GOT3 (cell line): ENCODE measurements at regions not wholly inside any gene's neighbourhood (a gene's known extent, or its start where the extent isn't known, plus 50 kb on each side); places are given as distances from the start of the nearest gene placed in this dataset.

ENCODE experiments used
- DNase-seq: peaks from one replicate; lab custom pipeline; 2025; ENCODE audit warnings: mixed read lengths; lab: John Stamatoyannopoulos, UW

- DNase-seq: no peak
Observed at GRCh38 chr13:104431895-104432294, 1365.7 kb upstream of the SLC10A2 start.

- no peak for DNase-seq
Observed at GRCh38 chr13:104426435-104426834, 1360.2 kb upstream of the SLC10A2 start.

- DNase-seq: no peak
Observed at GRCh38 chr13:104422668-104423067, 1356.5 kb upstream of the SLC10A2 start.

GRCh38 chr13:104416973-104417372 lies 1350.8 kb upstream of the SLC10A2 start:
- DNase-seq: no peak

GRCh38 chr13:104414771-104415170 lies 1348.6 kb upstream of the SLC10A2 start:
- DNase-seq: no peak

- no peak for DNase-seq
Observed at GRCh38 chr13:104414181-104414580, 1348.0 kb upstream of the SLC10A2 start.

- no peak for DNase-seq
Observed at GRCh38 chr13:104411141-104411765, 1345.0 kb upstream of the SLC10A2 start.

- DNase-seq: no peak
Observed at GRCh38 chr13:104408733-104409132, 1342.5 kb upstream of the SLC10A2 start.

GRCh38 chr13:104404325-104404724 lies 1338.1 kb upstream of the SLC10A2 start:
- no peak for DNase-seq

- no peak for DNase-seq
Observed at GRCh38 chr13:104389691-104390090, 1323.5 kb upstream of the SLC10A2 start.

- DNase-seq: no peak
Observed at GRCh38 chr13:104387510-104387909, 1321.3 kb upstream of the SLC10A2 start.

GRCh38 chr13:104385404-104385803 lies 1319.2 kb upstream of the SLC10A2 start:
- no peak for DNase-seq

- no peak for DNase-seq
Observed at GRCh38 chr13:104382951-104383350, 1316.7 kb upstream of the SLC10A2 start.

GRCh38 chr13:104376588-104376987 lies 1310.4 kb upstream of the SLC10A2 start:
- DNase-seq: no peak

GRCh38 chr13:104375614-104376013 lies 1309.4 kb upstream of the SLC10A2 start:
- DNase-seq: no peak

- no peak for DNase-seq
Observed at GRCh38 chr13:104372095-104372655, 1306.0 kb upstream of the SLC10A2 start.

GRCh38 chr13:104365430-104365829 lies 1299.2 kb upstream of the SLC10A2 start:
- DNase-seq: no peak

GRCh38 chr13:104357672-104358354 lies 1291.6 kb upstream of the SLC10A2 start:
- no peak for DNase-seq

- no peak for DNase-seq
Observed at GRCh38 chr13:104357174-104357573, 1291.0 kb upstream of the SLC10A2 start.

- no peak for DNase-seq
Observed at GRCh38 chr13:104355041-104355670, 1288.9 kb upstream of the SLC10A2 start.

GRCh38 chr13:104327211-104327610 lies 1261.0 kb upstream of the SLC10A2 start:
- no peak for DNase-seq

GRCh38 chr13:104326523-104326922 lies 1260.3 kb upstream of the SLC10A2 start:
- DNase-seq: no peak

- no peak for DNase-seq
Observed at GRCh38 chr13:104321756-104322155, 1255.5 kb upstream of the SLC10A2 start.
